HL-60 (cell line): ENCODE measurements at regions not wholly inside any gene's neighbourhood (a gene's known extent, or its start where the extent isn't known, plus 50 kb on each side); places are given as distances from the start of the nearest gene placed in this dataset.

Source experiments
- DNase-seq, 2 experiments: peaks; one replicate each; pipeline ENCODE4 v3.0.0-alpha.2; 2010 to 2020; ENCODE audit warnings: low read depth in 1 of 2, low spot score in 1 of 2
- H3K27ac ChIP-seq: fragments of 250-450 bp; sonication (Bioruptor Pico); replicated peaks from 2 replicates; pipeline ENCODE4 v1.5.1; 2020; ENCODE audit warnings: mild to moderate bottlenecking, moderate library complexity
- H3K27me3 ChIP-seq: fragments of 250-450 bp; sonication (Bioruptor Pico); 2 replicates; pipeline ENCODE4 v1.5.1; 2021; ENCODE audit warnings: mild to moderate bottlenecking, moderate library complexity; ENCODE audit not compliant: insufficient read depth, poor library complexity, severe bottlenecking
- H3K4me3 ChIP-seq: replicated peaks from 2 replicates; pipeline ENCODE4 v1.5.1; 2011; ENCODE audit warnings: mild to moderate bottlenecking, control low read depth, low read length; ENCODE audit not compliant: insufficient read depth
- GABPA ChIP-seq: IDR thresholded peaks from 2 replicates; pipeline ENCODE4 v1.6.1; 2012; ENCODE audit warnings: low read depth
- POLR2AphosphoS5 ChIP-seq: IDR thresholded peaks from 2 replicates; pipeline ENCODE4 v1.6.1; 2012; ENCODE audit warnings: low read depth
- SPI1 ChIP-seq: IDR thresholded peaks from 2 replicates; pipeline ENCODE4 v1.6.1; 2012; ENCODE audit warnings: low read depth, mild to moderate bottlenecking, borderline replicate concordance
- TF ChIP-seq, protein P1 (sequence below): IDR thresholded peaks from 2 replicates; pipeline ENCODE4 v1.6.1; 2012; ENCODE audit warnings: low read depth; ENCODE audit not compliant: insufficient replicate concordance
- TF ChIP-seq, protein P2 (sequence below): IDR thresholded peaks from one replicate; pipeline ENCODE4 v1.5.1; 2011; ENCODE audit warnings: low read length, control low read depth, inconsistent platforms; ENCODE audit not compliant: insufficient read depth

DNA sequence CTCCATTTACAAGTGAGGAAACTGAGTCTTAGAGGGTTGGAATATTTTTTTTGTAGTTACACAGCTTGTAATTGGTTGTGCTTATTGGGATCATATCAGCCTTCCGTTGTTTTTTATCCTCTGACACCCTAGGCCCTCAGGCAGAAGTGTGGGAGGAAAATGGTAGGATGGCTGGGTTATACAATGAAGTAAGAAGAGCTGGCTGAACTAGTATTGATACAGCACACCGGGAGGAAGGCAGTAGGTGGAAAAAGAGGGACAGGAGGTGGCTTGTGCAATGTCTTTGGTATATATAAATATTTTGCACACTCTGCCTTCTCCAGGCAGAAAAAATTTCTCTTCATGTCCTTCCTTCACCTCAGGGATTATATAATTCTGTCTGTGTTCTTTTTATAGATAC lies 214.3 kb upstream of the SGO1 start:
- Histone ChIP-seq H3K27me3 (no peaks in the 10 kb centered on the region), H3K27ac (no peak overlapping the region), H3K4me3 (no peak overlapping the region)
- no peak for DNase-seq
- TF ChIP-seq, protein P1, sequence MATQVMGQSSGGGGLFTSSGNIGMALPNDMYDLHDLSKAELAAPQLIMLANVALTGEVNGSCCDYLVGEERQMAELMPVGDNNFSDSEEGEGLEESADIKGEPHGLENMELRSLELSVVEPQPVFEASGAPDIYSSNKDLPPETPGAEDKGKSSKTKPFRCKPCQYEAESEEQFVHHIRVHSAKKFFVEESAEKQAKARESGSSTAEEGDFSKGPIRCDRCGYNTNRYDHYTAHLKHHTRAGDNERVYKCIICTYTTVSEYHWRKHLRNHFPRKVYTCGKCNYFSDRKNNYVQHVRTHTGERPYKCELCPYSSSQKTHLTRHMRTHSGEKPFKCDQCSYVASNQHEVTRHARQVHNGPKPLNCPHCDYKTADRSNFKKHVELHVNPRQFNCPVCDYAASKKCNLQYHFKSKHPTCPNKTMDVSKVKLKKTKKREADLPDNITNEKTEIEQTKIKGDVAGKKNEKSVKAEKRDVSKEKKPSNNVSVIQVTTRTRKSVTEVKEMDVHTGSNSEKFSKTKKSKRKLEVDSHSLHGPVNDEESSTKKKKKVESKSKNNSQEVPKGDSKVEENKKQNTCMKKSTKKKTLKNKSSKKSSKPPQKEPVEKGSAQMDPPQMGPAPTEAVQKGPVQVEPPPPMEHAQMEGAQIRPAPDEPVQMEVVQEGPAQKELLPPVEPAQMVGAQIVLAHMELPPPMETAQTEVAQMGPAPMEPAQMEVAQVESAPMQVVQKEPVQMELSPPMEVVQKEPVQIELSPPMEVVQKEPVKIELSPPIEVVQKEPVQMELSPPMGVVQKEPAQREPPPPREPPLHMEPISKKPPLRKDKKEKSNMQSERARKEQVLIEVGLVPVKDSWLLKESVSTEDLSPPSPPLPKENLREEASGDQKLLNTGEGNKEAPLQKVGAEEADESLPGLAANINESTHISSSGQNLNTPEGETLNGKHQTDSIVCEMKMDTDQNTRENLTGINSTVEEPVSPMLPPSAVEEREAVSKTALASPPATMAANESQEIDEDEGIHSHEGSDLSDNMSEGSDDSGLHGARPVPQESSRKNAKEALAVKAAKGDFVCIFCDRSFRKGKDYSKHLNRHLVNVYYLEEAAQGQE, result no peak
- TF ChIP-seq POLR2AphosphoS5 (no peak), SPI1 (no peak), GABPA (no peak)
- TF ChIP-seq, protein P2, sequence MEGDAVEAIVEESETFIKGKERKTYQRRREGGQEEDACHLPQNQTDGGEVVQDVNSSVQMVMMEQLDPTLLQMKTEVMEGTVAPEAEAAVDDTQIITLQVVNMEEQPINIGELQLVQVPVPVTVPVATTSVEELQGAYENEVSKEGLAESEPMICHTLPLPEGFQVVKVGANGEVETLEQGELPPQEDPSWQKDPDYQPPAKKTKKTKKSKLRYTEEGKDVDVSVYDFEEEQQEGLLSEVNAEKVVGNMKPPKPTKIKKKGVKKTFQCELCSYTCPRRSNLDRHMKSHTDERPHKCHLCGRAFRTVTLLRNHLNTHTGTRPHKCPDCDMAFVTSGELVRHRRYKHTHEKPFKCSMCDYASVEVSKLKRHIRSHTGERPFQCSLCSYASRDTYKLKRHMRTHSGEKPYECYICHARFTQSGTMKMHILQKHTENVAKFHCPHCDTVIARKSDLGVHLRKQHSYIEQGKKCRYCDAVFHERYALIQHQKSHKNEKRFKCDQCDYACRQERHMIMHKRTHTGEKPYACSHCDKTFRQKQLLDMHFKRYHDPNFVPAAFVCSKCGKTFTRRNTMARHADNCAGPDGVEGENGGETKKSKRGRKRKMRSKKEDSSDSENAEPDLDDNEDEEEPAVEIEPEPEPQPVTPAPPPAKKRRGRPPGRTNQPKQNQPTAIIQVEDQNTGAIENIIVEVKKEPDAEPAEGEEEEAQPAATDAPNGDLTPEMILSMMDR, result no peak

DNA sequence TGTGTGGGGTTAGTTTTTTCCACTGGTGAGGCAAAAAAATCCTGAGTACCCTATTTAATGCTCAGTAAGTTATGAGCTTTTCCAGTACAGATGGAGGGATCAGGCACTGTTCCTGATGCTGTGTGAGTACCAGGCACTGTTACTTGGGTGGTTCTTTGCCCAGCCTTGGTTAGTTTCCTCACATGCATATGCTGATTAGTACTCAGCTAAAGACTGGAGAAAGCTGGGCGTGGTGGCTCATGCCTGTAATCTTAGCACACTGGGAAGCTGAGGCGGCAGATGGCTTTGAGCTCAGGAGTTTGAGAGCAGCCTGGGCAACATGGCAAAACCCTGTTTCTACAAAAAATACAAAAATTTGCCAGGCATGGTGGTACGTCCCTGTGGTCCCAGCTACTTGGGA lies 210.3 kb upstream of the SGO1 start:
- H3K27me3 ChIP-seq, result no peaks in the 10 kb centered on the region
- no peak overlapping the region for H3K27ac ChIP-seq
- DNase-seq, result no peak
- no peak overlapping the region for H3K4me3 ChIP-seq
- TF ChIP-seq GABPA, result no peak
- TF ChIP-seq POLR2AphosphoS5, result no peak
- TF ChIP-seq, protein P1, result no peak
- TF ChIP-seq, protein P2, result no peak
- TF ChIP-seq SPI1, result no peak

DNA sequence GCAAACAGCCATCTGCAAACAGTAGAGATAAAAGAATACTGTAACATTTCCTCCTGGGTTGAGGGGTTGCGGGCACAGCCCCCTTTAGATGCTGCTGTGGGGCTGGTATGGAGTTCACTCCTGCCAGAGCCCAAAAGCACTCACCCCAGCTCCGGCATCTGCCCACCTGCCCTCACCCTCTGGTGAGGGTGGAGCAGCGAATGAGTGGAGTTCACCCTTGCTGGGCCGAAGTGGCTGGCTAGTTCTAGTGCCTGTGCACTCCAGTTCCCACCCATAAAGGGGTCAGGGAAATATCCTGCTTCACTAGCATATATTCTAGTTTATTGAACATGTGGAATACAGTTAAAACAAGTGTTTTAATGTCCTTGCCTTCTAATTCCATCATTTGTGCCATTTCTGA lies 209.7 kb upstream of the SGO1 start:
- DNase-seq, result no peak
- no peak for TF ChIP-seq POLR2AphosphoS5
- TF ChIP-seq GABPA, result no peak
- TF ChIP-seq, protein P1, result no peak
- TF ChIP-seq SPI1, result no peak
- TF ChIP-seq, protein P2, result no peak
- H3K27ac ChIP-seq, result no peak overlapping the region
- no peaks in the 10 kb centered on the region for H3K27me3 ChIP-seq
- H3K4me3 ChIP-seq, result no peak overlapping the region
